RPMI8226 (cell line): ENCODE measurements at regions not wholly inside any gene's neighbourhood (a gene's known extent, or its start where the extent isn't known, plus 50 kb on each side); places are given as distances from the start of the nearest gene placed in this dataset.
"Not testable (repeated sequence)": the region's sequence is repeated elsewhere in the genome, so short reads cannot be mapped to it uniquely, and the experiment has no call there.

ENCODE experiments used
- DNase-seq: peaks from one replicate; pipeline ENCODE4 v3.0.0-alpha.2; 2015

GRCh38 chrX:142483965-142484364 lies 278.9 kb upstream of the MAGEC2 start:
- DNase-seq, result no peak

- DNase-seq, result no peak
Observed at GRCh38 chrX:142446349-142446748, 241.3 kb upstream of the MAGEC2 start.

- no peak for DNase-seq
Observed at GRCh38 chrX:142428916-142429315, 223.8 kb upstream of the MAGEC2 start.

- not testable (repeated sequence) for DNase-seq
Observed at GRCh38 chrX:142390998-142391397, 185.9 kb upstream of the MAGEC2 start.

GRCh38 chrX:142363501-142363900 lies 158.4 kb upstream of the MAGEC2 start:
- DNase-seq, result no peak

GRCh38 chrX:142359331-142359730 lies 154.2 kb upstream of the MAGEC2 start:
- no peak for DNase-seq

GRCh38 chrX:142327182-142327581 lies 122.1 kb upstream of the MAGEC2 start:
- DNase-seq, result no peak

GRCh38 chrX:142312591-142312990 lies 107.5 kb upstream of the MAGEC2 start:
- no peak for DNase-seq

GRCh38 chrX:142299406-142299805 lies 94.3 kb upstream of the MAGEC2 start:
- DNase-seq, result no peak

- DNase-seq, result no peak
Observed at GRCh38 chrX:142296421-142296820, 91.3 kb upstream of the MAGEC2 start.

GRCh38 chrX:142295190-142295589 lies 90.1 kb upstream of the MAGEC2 start:
- DNase-seq, result no peak

- not testable (repeated sequence) for DNase-seq
Observed at GRCh38 chrX:142270166-142270565, 65.1 kb upstream of the MAGEC2 start.

- DNase-seq, result no peak
Observed at GRCh38 chrX:142266417-142266816, 61.3 kb upstream of the MAGEC2 start.

- DNase-seq, result not testable (repeated sequence)
Observed at GRCh38 chrX:142265549-142265948, 60.5 kb upstream of the MAGEC2 start.

- no peak for DNase-seq
Observed at GRCh38 chrX:142256935-142257334, 51.8 kb upstream of the MAGEC2 start.
